Heart right ventricle (tissue), 16 donors: ENCODE measurements at regions not wholly inside any gene's neighbourhood (a gene's known extent, or its start where the extent isn't known, plus 50 kb on each side); places are given as distances from the start of the nearest gene placed in this dataset.
A peak's percentile ranks its signal among the peaks of the same experiment; 100 is the strongest.

ENCODE experiments used
- ATAC-seq, 8 donors: fragments of 200-7000 bp; cut with Tn5 transposase; one replicate each; pipeline ENCODE4 v1.9.1; 2020; ENCODE audit warnings: mild to moderate bottlenecking in 8 of 8, moderate library complexity in 8 of 8, moderate number of reproducible peaks in 1 of 8
- DNase-seq, 2 donors: peaks; one replicate each; pipeline ENCODE4 v3.0.0-alpha.2; 2020
- H3K27ac ChIP-seq, 10 donors: fragments of 200-600 bp; sonication (generic) in 2 of 10; one replicate each; pipeline versions ENCODE4 v1.5.0 to v1.8.0; 2020 to 2022; ENCODE audit warnings: mild to moderate bottlenecking in 3 of 10
- H3K27me3 ChIP-seq, 7 donors: fragments of 200-600 bp; one replicate each; pipeline ENCODE4 v1.8.0; 2021 to 2022; ENCODE audit warnings: mild to moderate bottlenecking in 2 of 7
- H3K36me3 ChIP-seq, 9 donors: fragments of 200-600 bp; sonication (generic) in 1 of 9; one replicate each; pipeline versions ENCODE4 v1.5.0 to v1.8.0; 2020 to 2022; ENCODE audit warnings: mild to moderate bottlenecking in 2 of 9
- H3K4me1 ChIP-seq, 9 donors: fragments of 200-600 bp; sonication (generic) in 1 of 9; one replicate each; pipeline versions ENCODE4 v1.5.0 to v1.8.0; 2020 to 2022; ENCODE audit warnings: mild to moderate bottlenecking in 4 of 9
- H3K4me3 ChIP-seq, 10 donors: fragments of 200-600 bp; sonication (generic) in 2 of 10; one replicate each; pipeline versions ENCODE4 v1.5.0 to v1.8.0; 2020 to 2022; ENCODE audit warnings: mild to moderate bottlenecking in 7 of 10, moderate library complexity in 2 of 10
- H3K9me3 ChIP-seq, 11 donors: fragments of 200-600 bp in 10 of 11; sonication (generic) in 2 of 11; one replicate each; pipeline versions ENCODE4 v1.5.0 to v1.8.0; 2013 to 2022; ENCODE audit warnings: mild to moderate bottlenecking in 2 of 11, control low read depth in 1 of 11, moderate library complexity in 1 of 11
- WGBS, 2 donors: extraction: QIAGEN DNeasy Blood & Tissue Kit; methylation state at CpG; one replicate each; pipeline ENCODE4 v1.1.7; 2013; ENCODE audit warnings: inconsistent platforms in 1 of 2; 5-methylcytosine and 5-hydroxymethylcytosine counted together
- intact Hi-C, 10 donors: fragments of 100-400 bp; cut with DNase I; formaldehyde crosslinking; loops; one replicate each; pipeline versions ENCODE4 v1.11.1 to v1.14.2; 2022
- TF ChIP-seq, protein P1 (sequence below), 9 donors: fragments of 200-600 bp; sonication (generic) in 2 of 9; IDR thresholded peaks; one replicate each; pipeline versions ENCODE4 v1.5.0 to v1.8.0; 2021 to 2022; ENCODE audit warnings: antibody characterized with exemption in 9 of 9, mild to moderate bottlenecking in 5 of 9, moderate library complexity in 1 of 9
- donor health status: Arrhythmogenic right ventricular cardiomyopathy.
- donor health status: ischemic (EF 13 %, LVEDD 7.1; RV severe dilation, severe dysfunction).
- donor health status: healthy with polysubstance abuse.
- donor health status: DM: no; HTN: yes; CAD: no.
- donor health status: DM: no; HTN: no; CAD: no.
- donor health status: ischemic (EF 25% LVEDD 6.9; RV normal size, moderate dysfunction).
- donor health status: ischemic (EF 25% LVEDD 5.7; RV mildly dilated, moderate dysfunction).
- donor health status: healthy.
- donor health status: DM: yes; HTN: yes; CAD: no.
- donor health status: Ischemic cardiomyopathy.
- donor health status: ischemic (EF 35%, LVEDD 5.7; RV mildly dilated, moderate dysfunction).
- donor health status: nonischemic (EF 11% LVEDD 7.7; RV severe dilation, severe dysfunction).
- donor health status: DM: yes; HTN: yes; CAD: no.
- donor health status: PGD.
- donor health status: ischemic (EF 29% LVEDD 5.4; RV normal size, mild dysfunction).
- donor health status: nonischemic (EF 23%, LVEDD 6.1; RV moderate dilation, normal function).

DNA sequence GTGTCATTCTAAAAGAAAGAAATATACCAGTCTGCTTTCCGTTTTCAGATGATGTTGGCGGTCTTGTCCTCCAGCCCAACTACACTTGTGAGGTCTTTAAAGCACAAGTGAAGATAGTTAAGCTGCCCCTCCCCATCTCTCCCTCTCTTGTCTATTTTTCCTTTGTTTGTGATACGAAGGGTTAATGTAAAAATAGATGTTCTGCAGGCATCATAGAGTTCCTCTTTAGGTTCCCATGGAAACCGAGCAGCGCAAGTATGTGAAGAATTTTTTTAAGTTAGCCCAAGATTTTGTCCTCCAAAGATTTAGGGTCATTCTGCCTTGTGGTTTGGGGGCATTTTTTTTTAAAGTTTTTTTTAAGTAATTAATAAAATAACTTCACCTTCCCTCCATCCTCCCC lies 232.4 kb upstream of the AJAP1 start:
- 52 to 53% methylated on average over 5 of the region's 5 CpGs for WGBS, 2 donors
- H3K9me3 ChIP-seq: peaks cover 0 to 18% (median 4%) of the 10 kb centered on the region in 11 donors
- TF ChIP-seq, protein P1, sequence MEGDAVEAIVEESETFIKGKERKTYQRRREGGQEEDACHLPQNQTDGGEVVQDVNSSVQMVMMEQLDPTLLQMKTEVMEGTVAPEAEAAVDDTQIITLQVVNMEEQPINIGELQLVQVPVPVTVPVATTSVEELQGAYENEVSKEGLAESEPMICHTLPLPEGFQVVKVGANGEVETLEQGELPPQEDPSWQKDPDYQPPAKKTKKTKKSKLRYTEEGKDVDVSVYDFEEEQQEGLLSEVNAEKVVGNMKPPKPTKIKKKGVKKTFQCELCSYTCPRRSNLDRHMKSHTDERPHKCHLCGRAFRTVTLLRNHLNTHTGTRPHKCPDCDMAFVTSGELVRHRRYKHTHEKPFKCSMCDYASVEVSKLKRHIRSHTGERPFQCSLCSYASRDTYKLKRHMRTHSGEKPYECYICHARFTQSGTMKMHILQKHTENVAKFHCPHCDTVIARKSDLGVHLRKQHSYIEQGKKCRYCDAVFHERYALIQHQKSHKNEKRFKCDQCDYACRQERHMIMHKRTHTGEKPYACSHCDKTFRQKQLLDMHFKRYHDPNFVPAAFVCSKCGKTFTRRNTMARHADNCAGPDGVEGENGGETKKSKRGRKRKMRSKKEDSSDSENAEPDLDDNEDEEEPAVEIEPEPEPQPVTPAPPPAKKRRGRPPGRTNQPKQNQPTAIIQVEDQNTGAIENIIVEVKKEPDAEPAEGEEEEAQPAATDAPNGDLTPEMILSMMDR (IDR thresholded peaks at IDR 0.05): no peak
- no peak overlapping the region for H3K4me3 ChIP-seq
- H3K27me3 ChIP-seq: peaks cover 0 to 4% (median 0%) of the 10 kb centered on the region in 7 donors
- intact Hi-C loops: no loop called here
- ATAC-seq (no peak), DNase-seq (no peak)
- H3K4me1 ChIP-seq: peaks cover 0 to under 1% (median 0%) of the 10 kb centered on the region in 9 donors
- H3K36me3 ChIP-seq: no peaks in the 10 kb centered on the region
- no peak overlapping the region for H3K27ac ChIP-seq

DNA sequence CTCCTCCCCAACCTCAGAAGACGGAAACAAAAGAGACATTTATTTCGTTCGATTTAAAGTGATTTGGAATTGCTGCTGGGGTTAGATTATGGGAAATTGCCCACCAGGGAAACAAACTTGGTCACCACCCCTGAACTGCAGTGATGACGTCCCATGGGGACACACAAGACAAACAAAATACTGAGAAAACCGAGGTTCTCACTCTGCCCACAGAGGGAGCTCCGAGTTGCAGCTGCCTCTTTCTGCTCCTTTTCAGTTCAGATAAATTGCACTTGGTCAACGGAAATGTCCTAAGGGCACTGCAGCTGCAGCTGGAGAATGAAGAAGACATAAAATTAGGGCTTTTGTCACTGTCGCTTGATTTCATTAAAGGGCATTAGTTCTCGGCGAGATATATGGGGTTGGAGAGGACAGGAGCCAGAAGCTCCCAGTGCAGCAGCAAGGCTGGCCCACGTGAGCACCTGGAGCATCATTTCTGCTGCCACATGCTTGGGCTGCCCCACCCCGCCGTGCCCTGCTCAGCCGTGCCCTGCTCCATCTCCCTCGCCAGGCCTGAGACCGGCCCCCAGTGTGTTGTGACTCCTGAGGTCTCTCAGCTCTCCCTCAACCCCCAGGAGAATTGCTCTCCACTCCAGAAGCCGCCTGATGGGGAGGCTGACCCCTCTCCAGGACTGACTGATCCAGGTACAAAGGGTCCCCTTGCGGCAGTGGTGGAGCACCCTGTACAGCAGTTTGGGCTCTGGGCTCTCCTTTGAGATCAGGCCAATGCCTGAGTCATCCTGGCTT lies 231.7 kb upstream of the AJAP1 start:
- DNase-seq: no peak
- intact Hi-C loops: no loop called here
- Histone ChIP-seq H3K4me3 (no peak overlapping the region), H3K27ac (no peak overlapping the region), H3K27me3 (peaks cover 0 to 4% (median 0%) of the 10 kb centered on the region in 7 donors), H3K4me1 (no peaks in the 10 kb centered on the region), H3K9me3 (peaks cover 0 to 18% (median 4%) of the 10 kb centered on the region in 11 donors), H3K36me3 (no peaks in the 10 kb centered on the region)
- ATAC-seq: no peak
- TF ChIP-seq, protein P1 (IDR thresholded peaks at IDR 0.05): peak in 2 of 9 donors; percentile 9 to 31
- 61% methylated on average over 18 of the region's 18 CpGs for WGBS, 2 donors

DNA sequence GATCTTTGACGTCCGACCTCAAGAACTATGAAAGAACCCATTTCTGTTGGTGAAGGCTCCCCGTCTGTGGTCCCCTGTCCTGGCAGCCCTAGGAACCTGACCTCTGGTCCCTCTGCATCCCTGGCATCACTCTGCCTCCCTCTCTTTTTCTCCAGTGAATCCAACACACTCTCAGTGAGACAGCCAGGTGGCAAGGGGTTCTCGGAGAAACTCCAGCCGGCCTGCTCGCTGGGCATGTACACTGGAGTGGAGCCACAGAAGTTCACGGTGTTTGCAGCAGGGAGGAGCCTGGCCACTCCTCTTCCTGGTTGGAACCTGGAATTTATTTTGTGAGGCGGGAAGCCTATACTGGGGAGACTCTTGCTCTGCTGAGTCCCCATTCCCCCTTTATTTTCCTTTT lies 230.2 kb upstream of the AJAP1 start:
- no peak overlapping the region for H3K4me3 ChIP-seq
- intact Hi-C loops: no loop called here
- H3K4me1 ChIP-seq: no peaks in the 10 kb centered on the region
- H3K36me3 ChIP-seq: no peaks in the 10 kb centered on the region
- H3K9me3 ChIP-seq: peaks cover 0 to 15% (median 4%) of the 10 kb centered on the region in 11 donors
- H3K27ac ChIP-seq: no peak overlapping the region
- TF ChIP-seq, protein P1 (IDR thresholded peaks at IDR 0.05): no peak
- no peak for DNase-seq
- H3K27me3 ChIP-seq: peaks cover 0 to 4% (median 0%) of the 10 kb centered on the region in 7 donors
- 86 to 88% methylated on average over 8 of the region's 8 CpGs for WGBS, 2 donors
- ATAC-seq: no peak

DNA sequence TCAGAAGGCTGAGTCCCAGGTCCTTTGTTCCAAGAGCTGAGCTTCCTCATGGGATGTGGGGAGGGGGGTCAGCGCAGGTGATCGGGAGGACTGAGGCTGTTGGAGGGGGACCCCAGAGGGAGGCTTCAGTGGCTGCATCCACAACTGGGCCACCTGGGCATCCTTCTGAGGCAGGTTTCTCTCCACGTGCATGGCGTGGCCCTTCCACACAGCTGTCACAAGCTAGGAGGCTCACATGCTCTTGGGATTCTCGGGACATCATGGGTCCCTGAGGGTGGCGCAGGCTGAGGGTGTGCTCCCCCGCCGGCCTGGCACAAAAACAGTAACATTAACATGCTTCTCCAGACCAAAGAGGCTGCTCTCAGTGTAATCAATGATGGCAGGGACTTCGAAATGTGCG lies 229.6 kb upstream of the AJAP1 start:
- intact Hi-C loops: no loop called here
- TF ChIP-seq, protein P1 (IDR thresholded peaks at IDR 0.05): no peak
- Histone ChIP-seq H3K27me3 (peaks cover 0 to 4% (median 0%) of the 10 kb centered on the region in 7 donors), H3K36me3 (no peaks in the 10 kb centered on the region), H3K27ac (no peak overlapping the region), H3K4me3 (no peak overlapping the region), H3K4me1 (no peaks in the 10 kb centered on the region), H3K9me3 (peaks cover 0 to 10% (median 2%) of the 10 kb centered on the region in 11 donors)
- WGBS, 2 donors: 89 to 92% methylated on average over 10 of the region's 10 CpGs
- ATAC-seq (no peak), DNase-seq (no peak)
